GM20431 (cell line): ENCODE measurements at regions not wholly inside any gene's neighbourhood (a gene's known extent, or its start where the extent isn't known, plus 50 kb on each side); places are given as distances from the start of the nearest gene placed in this dataset.

Experiments used
- in situ Hi-C: fragments of 300-500 bp; cut with MseI, MboI; formaldehyde crosslinking; loops from one replicate; pipeline ENCODE4 v1.15.0; 2020; ENCODE audit warnings: low sequenced_read_pairs; ENCODE audit not compliant: unreplicated experiment

GRCh38 chr6:134454794-134455193 lies 136.9 kb upstream of the SGK1 start:
- in situ Hi-C loops = no loop called here

- in situ Hi-C loops = no loop called here
Observed at GRCh38 chr6:134453792-134454510, 136.0 kb upstream of the SGK1 start.

- in situ Hi-C loops = no loop called here
Observed at GRCh38 chr6:134452906-134453305, 135.0 kb upstream of the SGK1 start.

GRCh38 chr6:134451529-134451928 lies 133.6 kb upstream of the SGK1 start:
- in situ Hi-C loops = no loop called here

GRCh38 chr6:134449781-134450180 lies 131.9 kb upstream of the SGK1 start:
- in situ Hi-C loops = no loop called here

GRCh38 chr6:134449004-134449403 lies 131.1 kb upstream of the SGK1 start:
- in situ Hi-C loops = no loop called here

GRCh38 chr6:134447883-134448387 lies 130.0 kb upstream of the SGK1 start:
- in situ Hi-C loops = no loop called here

GRCh38 chr6:134447423-134447822 lies 129.5 kb upstream of the SGK1 start:
- in situ Hi-C loops = no loop called here

- in situ Hi-C loops = no loop called here
Observed at GRCh38 chr6:134446896-134447295, 129.0 kb upstream of the SGK1 start.

- in situ Hi-C loops = no loop called here
Observed at GRCh38 chr6:134446218-134446848, 128.4 kb upstream of the SGK1 start.

GRCh38 chr6:134443009-134443408 lies 125.1 kb upstream of the SGK1 start:
- in situ Hi-C loops = no loop called here

GRCh38 chr6:134442073-134442472 lies 124.2 kb upstream of the SGK1 start:
- in situ Hi-C loops = no loop called here

GRCh38 chr6:134438837-134439236 lies 120.9 kb upstream of the SGK1 start:
- in situ Hi-C loops = no loop called here

GRCh38 chr6:134437376-134437775 lies 119.5 kb upstream of the SGK1 start:
- in situ Hi-C loops = no loop called here

GRCh38 chr6:134436950-134437349 lies 119.0 kb upstream of the SGK1 start:
- in situ Hi-C loops = no loop called here

GRCh38 chr6:134436281-134436815 lies 118.4 kb upstream of the SGK1 start:
- in situ Hi-C loops = no loop called here

GRCh38 chr6:134435814-134436280 lies 117.9 kb upstream of the SGK1 start:
- in situ Hi-C loops = no loop called here

- in situ Hi-C loops = no loop called here
Observed at GRCh38 chr6:134434019-134434942, 116.4 kb upstream of the SGK1 start.

GRCh38 chr6:134432036-134432435 lies 114.1 kb upstream of the SGK1 start:
- in situ Hi-C loops = no loop called here

GRCh38 chr6:134431421-134431859 lies 113.5 kb upstream of the SGK1 start:
- in situ Hi-C loops = no loop called here
